NCI-H2196 (cell line): ENCODE measurements at regions not wholly inside any gene's neighbourhood (a gene's known extent, or its start where the extent isn't known, plus 50 kb on each side); places are given as distances from the start of the nearest gene placed in this dataset.

ENCODE experiments used
- DNase-seq: peaks from one replicate; lab custom pipeline; 2025; ENCODE audit not compliant: unreplicated experiment; lab: John Stamatoyannopoulos, UW

DNA sequence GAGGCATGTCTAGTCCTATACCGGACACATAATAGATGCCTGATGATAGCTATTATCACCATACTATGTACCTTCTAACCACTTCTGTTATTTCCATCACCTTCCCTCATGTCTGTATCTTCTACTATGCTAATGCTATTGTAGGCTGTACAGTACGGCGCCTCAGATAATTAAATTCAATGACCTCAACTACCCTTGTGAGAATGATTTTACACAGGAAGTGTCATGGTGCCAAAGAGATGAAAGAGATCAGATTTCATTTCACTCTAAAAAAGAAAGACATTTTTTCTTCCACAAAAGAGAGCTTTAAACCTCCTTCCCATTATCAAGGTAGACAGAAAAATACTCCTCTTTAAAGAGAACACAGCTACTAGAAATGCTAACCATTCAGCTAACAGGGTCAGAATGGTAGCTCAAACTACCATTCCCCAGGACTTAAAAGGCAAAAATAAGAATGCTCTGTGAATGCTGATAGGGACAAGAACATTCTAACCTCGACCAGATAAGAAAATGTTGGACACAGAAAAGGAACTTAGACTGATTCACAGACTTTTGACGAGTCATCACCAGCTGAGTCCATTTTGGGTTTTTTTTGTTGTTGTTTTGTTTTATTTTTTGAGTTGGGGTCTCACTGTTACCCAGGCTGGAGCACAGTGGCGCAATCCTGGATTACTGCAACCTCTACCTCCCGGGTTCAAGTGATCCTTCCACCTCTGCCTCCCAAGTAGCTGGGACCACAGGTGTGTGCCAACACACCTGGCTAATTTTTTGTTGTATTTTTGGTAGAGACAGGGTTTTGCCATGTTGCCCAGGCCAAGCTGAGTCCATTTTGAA is 99.2 kb upstream of the RAPGEF2 start:
- DNase-seq, result peak; percentile 2

GRCh38 chr4:159006202-159006601 is 96.7 kb upstream of the RAPGEF2 start:
- no peak for DNase-seq

DNA sequence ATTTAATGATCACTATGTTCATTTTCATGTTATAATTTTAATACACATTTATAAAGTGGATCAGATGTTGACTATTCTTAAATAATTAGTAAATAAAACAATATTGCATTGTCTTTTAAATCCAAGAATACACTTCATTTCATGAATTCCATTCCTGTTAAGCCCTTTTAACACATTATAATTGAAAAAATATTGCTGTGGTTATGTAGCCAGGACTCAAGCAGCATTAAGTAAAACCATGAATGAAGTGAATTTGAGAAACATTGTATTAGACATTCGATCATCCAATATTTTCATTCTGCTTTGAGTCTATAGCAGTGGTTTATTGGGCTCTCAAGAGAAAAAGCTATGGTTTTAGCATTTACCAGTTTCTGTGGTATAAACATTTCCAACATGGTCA is 94.2 kb upstream of the RAPGEF2 start:
- DNase-seq, result no peak

GRCh38 chr4:159009521-159009920 is 93.4 kb upstream of the RAPGEF2 start:
- no peak for DNase-seq

- no peak for DNase-seq
These were observed 92.8 kb upstream of the RAPGEF2 start for GRCh38 chr4:159010100-159010499.

DNA sequence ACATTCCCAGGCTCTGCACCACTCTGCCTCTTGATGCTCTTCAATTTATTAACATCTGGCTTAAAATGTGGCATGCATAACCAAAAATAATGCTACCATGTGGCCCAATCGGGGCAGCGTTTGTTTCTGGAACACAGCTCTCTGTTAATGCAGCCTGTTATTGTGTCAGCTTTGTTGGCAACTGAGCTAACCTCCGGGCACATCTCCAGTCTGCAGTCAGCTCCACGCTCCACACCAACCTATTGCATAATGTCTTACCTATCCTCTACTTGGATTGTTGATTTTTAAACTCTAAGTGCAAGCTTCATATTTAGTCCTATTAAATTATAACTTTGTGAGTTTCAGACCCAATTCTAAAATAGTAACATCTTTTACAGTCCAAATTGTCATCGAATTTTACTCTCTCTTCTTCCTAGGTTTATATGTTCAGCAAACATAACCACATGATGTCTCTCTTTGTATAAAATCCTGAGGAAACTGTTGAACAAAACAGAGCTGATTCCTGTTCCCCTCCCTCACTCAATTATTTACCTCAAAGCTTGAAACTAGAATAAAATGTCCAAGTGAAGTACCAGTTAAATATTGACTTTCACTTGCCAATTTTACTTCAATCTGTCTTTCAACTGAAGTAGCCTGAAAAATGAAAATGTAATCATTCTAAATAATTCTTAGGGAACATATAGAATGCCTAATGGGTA is 92.2 kb upstream of the RAPGEF2 start:
- DNase-seq, result peak; percentile 17

GRCh38 chr4:159012381-159012780 is 90.5 kb upstream of the RAPGEF2 start:
- no peak for DNase-seq

DNA sequence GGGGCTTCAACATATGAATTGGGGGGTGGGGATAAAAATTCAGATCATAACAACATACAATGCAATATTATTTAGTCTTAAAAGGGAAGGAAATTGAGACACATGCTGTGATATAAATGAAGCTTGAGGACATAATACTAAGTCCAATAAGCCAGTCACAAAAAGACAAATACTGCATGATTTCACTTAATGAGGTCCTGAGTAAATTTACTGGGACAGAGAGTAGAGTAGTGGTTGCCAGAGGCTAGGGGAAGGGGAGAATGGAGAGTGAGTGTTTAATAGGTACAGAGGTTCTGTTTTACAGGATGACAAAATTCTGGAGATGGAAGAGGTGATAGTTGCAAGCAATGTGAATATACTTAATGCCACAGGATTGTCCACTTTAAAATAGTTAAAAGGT is 89.2 kb upstream of the RAPGEF2 start:
- no peak for DNase-seq

DNA sequence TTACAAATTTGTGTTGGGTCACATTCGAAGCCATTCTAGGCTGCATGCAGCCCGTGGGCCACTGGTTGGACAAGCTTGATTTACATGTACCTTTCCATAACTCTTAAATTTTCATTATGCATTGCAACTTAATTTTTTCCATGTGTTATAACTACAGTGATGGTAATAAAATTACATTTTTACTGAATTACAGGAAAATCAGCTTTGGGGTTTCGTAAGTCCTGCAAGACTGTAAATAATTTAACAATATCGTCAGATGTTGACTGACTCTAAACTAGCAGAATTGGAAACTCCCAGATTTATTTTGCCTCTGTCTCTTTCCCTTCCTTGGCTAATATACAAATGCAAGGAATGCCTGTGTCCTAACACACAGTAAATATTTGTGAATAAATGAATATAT is 88.0 kb upstream of the RAPGEF2 start:
- no peak for DNase-seq

- no peak for DNase-seq
These were observed 87.0 kb upstream of the RAPGEF2 start for GRCh38 chr4:159015841-159016240.

DNA sequence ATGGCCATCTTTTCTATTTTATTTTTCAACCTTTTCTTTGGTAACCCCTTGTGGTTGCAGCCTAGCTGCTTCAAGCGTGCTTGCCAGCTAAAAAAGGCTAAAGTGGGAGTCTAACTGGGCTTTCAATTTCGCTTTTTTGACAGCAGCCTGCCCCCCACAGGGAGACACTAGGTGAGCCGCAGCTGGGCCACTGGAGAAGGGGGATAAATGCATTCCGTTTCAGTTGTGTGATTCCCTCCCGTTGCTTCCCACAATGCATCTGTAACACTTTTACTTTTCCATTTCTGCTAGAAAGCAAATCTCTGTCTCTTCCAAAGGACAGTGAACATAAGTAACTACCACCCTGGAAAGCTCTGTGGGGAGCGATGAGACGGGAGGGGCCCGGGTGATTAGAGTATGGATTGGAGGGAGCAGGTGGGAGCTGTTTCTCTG is 86.3 kb upstream of the RAPGEF2 start:
- DNase-seq, result no peak

GRCh38 chr4:159017323-159018026 is 85.4 kb upstream of the RAPGEF2 start:
- no peak for DNase-seq

GRCh38 chr4:159018062-159018629 is 84.7 kb upstream of the RAPGEF2 start:
- no peak for DNase-seq

DNA sequence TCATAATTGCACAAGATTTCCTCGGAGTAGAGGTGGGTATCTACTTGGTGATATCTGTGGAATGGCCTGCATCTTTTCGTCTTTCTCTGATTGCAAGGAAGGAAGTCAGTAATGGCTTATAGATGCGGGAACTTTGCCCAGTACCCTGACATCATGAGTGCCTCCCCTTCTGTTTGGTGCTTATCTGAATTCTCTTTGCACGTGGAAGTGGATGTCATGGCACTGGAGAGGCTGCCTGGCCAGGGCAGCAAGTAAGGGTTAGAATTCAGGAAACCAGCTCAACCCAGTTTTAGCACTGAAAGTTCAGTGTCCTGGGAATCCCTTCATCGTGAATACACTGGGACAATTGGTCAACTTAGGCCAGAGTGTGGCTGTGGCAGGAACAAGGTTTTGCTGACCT is 83.5 kb upstream of the RAPGEF2 start:
- DNase-seq, result no peak

DNA sequence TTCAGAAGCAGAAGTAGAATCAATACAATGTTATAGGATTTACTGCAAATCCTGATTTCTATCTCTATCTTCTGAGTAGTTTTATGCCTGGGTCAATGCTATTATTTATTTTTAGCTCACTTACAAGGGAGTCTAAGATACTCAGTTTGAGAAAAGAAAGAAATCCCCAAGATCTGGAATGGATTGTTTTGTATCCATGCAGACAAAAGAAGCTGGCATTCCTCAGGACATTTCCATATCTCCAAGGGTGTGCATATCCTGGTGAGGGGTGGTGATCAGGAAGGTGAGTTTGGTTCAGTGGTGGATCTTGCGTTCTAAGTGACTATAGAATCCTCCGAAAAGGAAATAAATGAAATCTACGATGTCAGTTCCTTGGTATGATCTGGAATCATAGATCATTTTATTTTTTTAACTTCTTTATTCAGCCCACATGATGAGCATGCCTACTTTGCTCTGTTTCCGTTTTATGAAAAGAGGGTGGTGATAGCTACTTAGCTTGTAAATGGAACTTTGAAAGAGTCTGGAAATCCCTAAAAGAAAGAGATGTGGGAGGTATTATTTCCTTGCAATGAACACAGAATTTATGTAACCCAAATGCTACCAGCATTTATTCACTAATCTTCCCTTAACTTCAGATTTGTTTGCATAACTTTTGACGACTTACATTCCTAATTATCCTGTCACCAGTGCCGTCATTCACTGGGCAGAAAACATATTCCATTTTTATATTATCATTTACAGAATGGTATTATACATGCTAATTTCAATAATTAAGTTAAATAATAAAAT is 81.1 kb upstream of the RAPGEF2 start:
- DNase-seq, result no peak

DNA sequence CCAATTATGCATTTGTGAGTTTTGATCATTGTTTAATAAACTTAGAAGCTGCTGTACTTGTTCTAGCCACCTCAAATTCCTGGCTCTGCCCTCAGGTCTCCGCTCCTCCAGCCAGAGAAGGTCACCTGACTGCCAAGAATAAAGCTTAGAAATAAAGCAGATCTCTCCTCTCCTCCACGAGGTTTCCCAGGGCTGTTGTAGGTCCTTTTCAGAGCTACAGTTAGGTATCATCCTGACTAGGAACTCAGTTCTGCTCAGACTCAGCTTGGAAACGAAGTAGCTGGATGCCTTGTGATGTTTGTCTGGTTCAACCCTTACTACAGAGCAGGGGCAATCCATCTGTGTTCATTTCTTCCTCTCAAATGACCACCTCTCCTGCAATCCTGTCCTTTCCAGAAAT is 79.1 kb upstream of the RAPGEF2 start:
- DNase-seq, result no peak

DNA sequence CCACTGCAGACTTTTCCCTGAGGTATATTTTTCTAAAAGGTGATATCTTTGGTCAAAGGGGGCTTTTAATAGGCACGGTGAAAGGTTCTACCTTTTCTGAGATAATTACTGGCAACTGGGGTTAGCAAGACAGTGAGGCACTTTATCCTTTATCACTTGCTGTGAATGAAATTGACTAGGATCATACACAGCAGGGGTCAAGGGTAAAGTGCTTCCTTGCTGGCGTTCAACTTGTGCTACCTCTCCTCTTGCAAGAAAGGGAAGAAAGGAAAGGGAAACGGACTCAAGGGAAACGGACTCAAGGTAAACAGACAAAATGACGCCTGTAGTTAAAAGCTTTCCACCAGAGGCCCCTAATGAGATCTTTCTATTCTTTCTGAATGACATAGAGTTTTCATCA is 78.6 kb upstream of the RAPGEF2 start:
- DNase-seq, result no peak

GRCh38 chr4:159024828-159025227 is 78.1 kb upstream of the RAPGEF2 start:
- no peak for DNase-seq

GRCh38 chr4:159026329-159026728 is 76.5 kb upstream of the RAPGEF2 start:
- no peak for DNase-seq

- no peak for DNase-seq
These were observed 75.3 kb upstream of the RAPGEF2 start for GRCh38 chr4:159027535-159027934.

DNA sequence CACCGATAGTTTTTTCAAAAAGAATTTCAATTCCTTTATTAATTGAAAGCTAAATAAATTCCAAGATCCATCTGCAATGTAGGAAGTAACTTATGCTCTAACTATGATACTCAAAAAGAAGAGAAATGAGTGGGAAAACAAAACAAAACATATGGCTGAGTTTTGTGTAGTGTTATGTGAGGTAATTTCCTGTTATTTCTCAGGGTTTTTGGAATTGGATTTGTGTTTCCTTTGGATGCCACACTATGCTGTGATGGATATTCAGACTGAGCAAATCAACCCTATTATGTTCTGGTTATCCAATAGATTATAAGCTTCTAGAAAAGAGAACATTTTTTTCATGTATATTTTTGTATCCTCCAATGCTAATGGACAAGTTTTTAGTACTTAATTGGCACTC is 73.4 kb upstream of the RAPGEF2 start:
- no peak for DNase-seq
